ENCODE measurements at regions not wholly inside any gene's neighbourhood (a gene's known extent, or its start where the extent isn't known, plus 50 kb on each side); places are given as distances from the start of the nearest gene placed in this dataset.

GRCh38 chr13:40087091-40088002 lies 431.9 kb downstream of the COG6 start:
- TF ChIP-seq EZH2phosphoT487 (IDR thresholded peaks at IDR 0.05; ENCODE audit: unreplicated experiment): no peak
- no peak for TF ChIP-seq JUNB (IDR thresholded peaks at IDR 0.05; ENCODE audit: unreplicated experiment)
- TF ChIP-seq CTCF (conservative IDR thresholded peaks at IDR 0.05; ENCODE audit: low read depth in 2 of 2): no peak
- TF ChIP-seq EZH2 (IDR thresholded peaks at IDR 0.05; ENCODE audit: low read depth, unreplicated experiment): no peak
- no peak for TF ChIP-seq STAT1 (IDR thresholded peaks at IDR 0.05; ENCODE audit: unreplicated experiment)
- TF ChIP-seq POLR2AphosphoS5 (IDR thresholded peaks at IDR 0.05; ENCODE audit: low read depth): no peak
- no peak for TF ChIP-seq CREB1 (CRISPR knock-in tag; IDR thresholded peaks at IDR 0.05; ENCODE audit: low read depth)
- TF ChIP-seq REST (IDR thresholded peaks at IDR 0.05; ENCODE audit: unreplicated experiment): no peak
- no peak for TF ChIP-seq NANOG (IDR thresholded peaks at IDR 0.05; ENCODE audit: borderline replicate concordance)
- TF ChIP-seq ZNF114 (CRISPR knock-in tag; IDR thresholded peaks at IDR 0.05): no peak
- no peak for TF ChIP-seq ETS1 (IDR thresholded peaks at IDR 0.05)
- TF ChIP-seq ZNF462 (CRISPR knock-in tag; IDR thresholded peaks at IDR 0.05): no peak; the same call in 1 of the 2 replicates

Data from GM23338 (cell line).